Mammary epithelial cell (primary cell): ENCODE measurements at regions not wholly inside any gene's neighbourhood (a gene's known extent, or its start where the extent isn't known, plus 50 kb on each side); places are given as distances from the start of the nearest gene placed in this dataset.

Experiments used
- EZH2 ChIP-seq: IDR thresholded peaks from 2 replicates; pipeline ENCODE4 v1.6.1; 2012; ENCODE audit warnings: low read length, inconsistent platforms, borderline replicate concordance
- TF ChIP-seq, protein P1 (sequence below), 2 donors: IDR thresholded peaks in 1 of 2; conservative IDR thresholded peaks in 1 of 2; 2 replicates each; pipeline ENCODE4 v1.5.1; 2011 to 2012; ENCODE audit warnings: inconsistent platforms in 2 of 2, low read length in 2 of 2, mild to moderate bottlenecking in 2 of 2, control low read depth in 1 of 2, low read depth in 1 of 2; ENCODE audit not compliant: insufficient read depth in 1 of 2; ENCODE audit errors: extremely low read depth in 1 of 2

DNA sequence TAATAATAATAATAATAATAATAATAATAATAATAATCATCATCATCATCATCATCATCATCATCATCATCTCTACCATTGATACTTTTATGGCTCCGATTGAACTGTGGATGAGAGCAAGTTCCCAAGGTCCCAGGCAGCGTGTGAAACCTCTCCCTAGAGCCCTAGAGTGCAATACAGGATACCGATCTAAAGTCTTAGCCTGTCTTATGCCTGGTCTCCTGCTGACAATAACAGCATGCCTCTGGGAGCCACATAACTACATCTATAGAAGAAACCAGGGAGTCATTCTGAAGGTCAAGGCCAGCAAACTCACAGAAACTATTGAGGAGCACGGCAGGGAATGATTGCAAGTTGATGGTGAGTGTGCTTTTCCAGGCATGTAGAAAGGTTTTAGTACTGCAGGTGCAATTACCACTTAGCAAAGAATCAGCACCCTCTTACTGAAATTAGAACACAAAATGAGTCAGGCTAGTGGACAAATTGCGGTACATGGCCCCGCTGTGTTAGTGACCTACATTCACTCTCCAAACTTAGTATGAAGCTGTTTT lies 457.2 kb upstream of the CDH20 start:
- TF ChIP-seq, protein P1, sequence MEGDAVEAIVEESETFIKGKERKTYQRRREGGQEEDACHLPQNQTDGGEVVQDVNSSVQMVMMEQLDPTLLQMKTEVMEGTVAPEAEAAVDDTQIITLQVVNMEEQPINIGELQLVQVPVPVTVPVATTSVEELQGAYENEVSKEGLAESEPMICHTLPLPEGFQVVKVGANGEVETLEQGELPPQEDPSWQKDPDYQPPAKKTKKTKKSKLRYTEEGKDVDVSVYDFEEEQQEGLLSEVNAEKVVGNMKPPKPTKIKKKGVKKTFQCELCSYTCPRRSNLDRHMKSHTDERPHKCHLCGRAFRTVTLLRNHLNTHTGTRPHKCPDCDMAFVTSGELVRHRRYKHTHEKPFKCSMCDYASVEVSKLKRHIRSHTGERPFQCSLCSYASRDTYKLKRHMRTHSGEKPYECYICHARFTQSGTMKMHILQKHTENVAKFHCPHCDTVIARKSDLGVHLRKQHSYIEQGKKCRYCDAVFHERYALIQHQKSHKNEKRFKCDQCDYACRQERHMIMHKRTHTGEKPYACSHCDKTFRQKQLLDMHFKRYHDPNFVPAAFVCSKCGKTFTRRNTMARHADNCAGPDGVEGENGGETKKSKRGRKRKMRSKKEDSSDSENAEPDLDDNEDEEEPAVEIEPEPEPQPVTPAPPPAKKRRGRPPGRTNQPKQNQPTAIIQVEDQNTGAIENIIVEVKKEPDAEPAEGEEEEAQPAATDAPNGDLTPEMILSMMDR (conservative IDR thresholded peaks at IDR 0.05 in 1 of 2, IDR thresholded peaks at IDR 0.05 in 1 of 2; ENCODE audit: extremely low read depth in 1 of 2, insufficient read depth in 1 of 2, low read depth in 1 of 2, low read length in 2 of 2): no peak
- TF ChIP-seq EZH2: no peak
